Dedifferentiated amniotic fluid mesenchymal stem cell (primary cell): ENCODE measurements at regions not wholly inside any gene's neighbourhood (a gene's known extent, or its start where the extent isn't known, plus 50 kb on each side); places are given as distances from the start of the nearest gene placed in this dataset.
"Not testable (repeated sequence)": the region's sequence is repeated elsewhere in the genome, so short reads cannot be mapped to it uniquely, and the experiment has no call there.

ENCODE experiments used
- DNase-seq: peaks from one replicate; pipeline ENCODE4 v3.0.0-alpha.2; 2016; ENCODE audit errors: extremely low spot score

DNA sequence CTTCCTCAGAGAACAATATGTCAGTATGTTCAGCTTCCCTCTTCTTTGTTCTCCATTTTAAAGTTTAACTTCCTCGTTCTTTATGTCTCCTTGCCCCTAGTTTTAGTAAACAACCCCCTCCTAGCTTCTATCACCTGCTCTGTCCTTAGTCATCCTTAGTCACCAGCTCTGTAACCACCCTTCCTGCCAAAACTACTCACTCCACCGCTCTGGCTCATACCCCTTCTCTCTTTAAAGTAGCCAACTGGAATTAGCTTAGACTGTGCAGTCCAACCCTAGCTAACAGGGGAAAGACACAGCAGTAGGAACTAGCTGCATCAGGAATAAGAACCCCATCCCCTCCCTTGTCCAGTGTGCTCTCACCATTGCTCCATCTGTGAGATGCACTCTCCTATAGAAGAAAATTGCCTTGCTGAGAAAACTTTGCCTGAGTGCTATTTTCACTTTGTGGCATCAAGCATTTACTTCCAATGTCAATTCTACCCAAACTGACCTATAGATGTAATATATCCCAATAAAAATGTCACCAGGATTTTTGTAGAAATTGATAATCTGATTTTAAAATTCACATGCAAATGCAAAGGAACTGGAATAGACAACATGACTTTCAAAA lies 603.2 kb downstream of the C12orf50 start:
- DNase-seq: no peak

DNA sequence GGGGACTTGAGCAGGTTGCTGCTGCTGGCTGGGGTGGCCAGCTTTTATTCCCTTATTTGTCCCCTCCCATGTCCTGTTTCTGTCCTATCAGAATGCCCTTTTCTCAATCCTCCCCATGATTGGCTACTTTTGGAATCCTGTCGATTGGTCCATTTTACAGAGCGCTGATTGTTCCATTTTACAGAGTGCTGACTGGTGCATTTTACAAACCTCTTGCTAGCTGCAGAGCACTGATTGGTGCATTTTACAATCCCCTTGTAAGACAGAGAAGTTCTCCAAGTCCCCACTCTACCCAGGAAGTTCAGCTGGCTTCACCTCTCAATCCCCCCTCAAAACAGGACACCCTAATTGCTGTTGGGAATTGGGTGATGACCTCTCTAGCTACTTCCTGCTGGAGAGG lies 608.0 kb downstream of the C12orf50 start:
- DNase-seq: not testable (repeated sequence)

DNA sequence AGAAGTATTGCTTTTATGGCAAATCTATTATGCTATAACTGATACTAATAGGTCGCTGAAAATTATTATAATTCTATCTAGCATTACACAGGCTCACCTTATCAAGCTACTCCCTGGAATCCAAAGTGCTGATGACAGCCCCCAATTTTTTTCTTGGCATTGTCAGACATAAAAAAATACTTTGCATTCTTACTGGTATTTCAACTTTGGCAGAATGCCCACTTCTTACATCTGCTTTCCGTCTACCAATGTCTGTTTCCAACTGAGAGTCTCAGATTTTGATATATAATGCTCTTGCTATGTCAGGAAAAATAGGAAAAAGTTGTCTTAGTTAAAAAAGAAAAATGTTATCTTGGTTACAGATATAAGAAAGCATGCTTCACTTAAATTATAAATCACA lies 615.4 kb downstream of the C12orf50 start:
- peak; percentile 51 for DNase-seq

GRCh38 chr12:87406926-87407325 lies 622.3 kb downstream of the C12orf50 start:
- no peak for DNase-seq

DNA sequence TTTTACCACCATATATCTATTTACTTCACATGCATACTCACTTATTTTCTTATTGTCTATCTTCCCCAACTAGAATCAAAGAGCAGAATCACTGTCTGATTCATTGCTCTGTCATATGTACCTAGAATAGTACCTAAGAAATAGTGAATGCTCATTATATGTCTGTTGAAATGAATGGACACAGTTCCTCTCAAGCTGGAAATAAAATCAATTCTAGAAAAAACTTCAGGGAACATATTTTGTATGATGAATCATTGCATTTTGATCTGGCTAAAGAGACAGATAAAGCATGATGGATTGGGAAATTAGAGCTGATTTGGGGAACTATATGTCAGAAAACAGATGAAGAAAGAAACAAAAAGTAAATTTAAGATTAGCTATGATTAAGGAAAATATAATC lies 623.3 kb downstream of the C12orf50 start:
- no peak for DNase-seq

DNA sequence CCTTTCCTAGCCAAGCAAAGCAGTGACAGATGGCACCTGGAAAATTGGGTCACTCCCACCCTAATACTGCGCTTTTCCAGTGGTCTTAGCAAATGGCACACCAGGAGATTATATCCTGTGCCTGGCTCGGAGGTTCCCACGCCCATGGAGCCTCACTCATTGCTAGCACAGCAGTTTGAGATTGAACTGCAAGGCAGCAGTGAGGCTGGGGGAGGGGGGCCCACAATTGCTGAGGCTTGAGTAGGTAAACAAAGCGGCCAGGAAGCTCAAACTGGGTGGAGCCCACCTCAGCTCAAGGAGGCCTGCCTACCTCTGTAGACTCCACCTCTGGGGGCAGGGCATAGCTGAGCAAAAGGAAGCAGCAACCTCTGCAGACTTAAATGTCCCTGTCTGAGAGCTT lies 635.0 kb downstream of the C12orf50 start:
- DNase-seq: not testable (repeated sequence)

DNA sequence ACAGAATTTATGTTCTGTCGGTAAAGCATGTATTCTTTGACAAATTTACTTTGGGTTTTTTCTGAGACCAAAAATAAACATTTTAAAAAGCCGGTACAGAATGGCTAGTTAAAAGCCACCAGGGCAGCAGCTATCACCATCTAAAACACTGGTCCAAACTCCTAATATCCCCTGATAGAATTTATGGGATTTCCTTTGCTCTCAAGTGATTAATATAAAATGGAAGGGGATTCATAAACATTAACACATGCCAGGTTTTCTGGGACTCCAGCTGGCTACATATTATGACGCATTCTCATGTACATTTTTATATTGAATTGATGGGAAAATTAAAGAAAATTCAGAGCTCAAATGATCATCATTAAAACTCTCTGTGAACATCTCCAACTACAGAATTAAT lies 640.8 kb downstream of the C12orf50 start:
- no peak for DNase-seq

DNA sequence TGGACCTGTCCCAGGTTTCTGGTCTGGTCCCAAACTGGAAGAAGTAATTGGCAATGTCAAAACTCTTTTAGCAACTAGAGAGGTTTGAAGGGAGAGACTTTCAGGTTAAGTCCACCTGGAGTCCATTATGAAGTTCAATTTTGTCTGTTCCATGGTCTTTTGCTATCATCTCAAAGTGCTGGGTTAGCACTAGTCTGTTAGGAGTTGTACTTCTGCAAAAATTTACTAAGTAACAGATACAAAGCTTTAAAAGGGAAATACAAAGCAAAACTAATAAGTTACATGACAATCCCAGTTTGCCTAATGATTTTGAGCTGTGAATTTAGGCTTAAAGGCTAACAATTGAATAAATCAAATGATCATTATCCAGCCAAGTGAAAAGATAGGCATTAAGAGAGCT lies 643.9 kb downstream of the C12orf50 start:
- no peak for DNase-seq

GRCh38 chr12:87384226-87384625 lies 645.0 kb downstream of the C12orf50 start:
- DNase-seq: no peak

GRCh38 chr12:87383680-87384079 lies 645.5 kb downstream of the C12orf50 start:
- DNase-seq: no peak

DNA sequence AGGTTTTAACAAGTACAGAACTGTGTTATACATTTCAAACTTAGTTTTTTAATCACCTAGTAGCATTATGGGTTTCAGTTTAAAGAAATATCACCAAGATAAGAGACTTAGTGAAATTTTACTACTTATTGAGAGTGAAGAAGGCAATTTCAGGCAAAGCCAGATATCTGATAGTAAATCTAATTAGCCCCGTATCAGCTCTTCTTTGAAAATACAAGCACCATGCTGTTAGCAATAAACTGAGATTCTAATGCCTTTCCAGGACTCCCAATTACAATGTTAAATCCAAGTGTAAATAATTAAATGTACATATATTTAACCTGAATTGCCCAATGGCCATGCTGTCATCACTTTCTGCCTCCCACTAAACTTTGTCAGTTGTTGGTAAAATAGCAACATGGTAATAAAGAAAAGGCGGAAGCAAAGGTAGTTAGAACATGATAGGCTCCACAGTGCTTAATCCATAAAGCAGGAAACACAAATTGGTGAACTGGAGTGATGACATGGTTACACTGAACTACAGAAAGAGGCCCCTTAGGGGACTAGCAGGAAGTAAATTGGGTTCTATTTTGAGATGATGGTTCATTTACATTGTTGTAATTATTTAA lies 646.1 kb downstream of the C12orf50 start:
- DNase-seq: no peak

GRCh38 chr12:87382436-87382835 lies 646.8 kb downstream of the C12orf50 start:
- DNase-seq: no peak

DNA sequence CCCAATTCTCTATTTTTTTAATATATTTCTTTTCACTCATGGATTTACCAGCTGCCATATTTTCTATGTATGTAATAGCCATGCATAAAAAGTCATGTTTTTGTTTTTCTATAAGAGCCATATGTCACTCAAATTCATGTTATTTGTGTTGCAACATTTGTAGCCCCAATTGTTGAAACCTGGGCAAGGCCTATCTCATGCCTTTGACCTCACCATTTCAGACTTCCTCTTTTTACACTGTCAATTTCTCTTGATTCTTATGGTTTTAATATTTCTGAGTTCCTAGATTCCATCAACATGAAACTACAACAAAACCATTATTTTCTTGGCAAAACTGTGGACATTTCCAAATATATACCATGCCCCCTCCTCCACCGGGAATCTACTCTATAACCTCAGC lies 647.5 kb downstream of the C12orf50 start:
- no peak for DNase-seq

DNA sequence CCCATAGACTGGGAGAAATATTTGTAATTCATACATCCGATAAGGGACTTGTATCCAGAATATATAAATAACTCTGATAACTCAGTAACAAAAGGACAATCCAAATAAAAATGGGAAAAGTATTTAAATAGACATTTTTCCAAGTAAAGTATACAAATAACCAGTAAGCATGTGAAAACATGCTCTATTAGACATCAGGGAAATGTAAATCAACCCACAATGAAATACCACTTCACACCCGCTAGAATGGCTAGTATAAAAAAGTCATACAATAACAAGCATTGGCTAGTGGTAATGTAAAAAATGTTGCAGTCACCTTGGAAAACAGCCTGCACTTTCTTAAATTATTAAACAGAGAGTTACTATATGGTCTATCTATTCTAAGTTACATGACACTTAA lies 650.7 kb downstream of the C12orf50 start:
- no peak for DNase-seq

DNA sequence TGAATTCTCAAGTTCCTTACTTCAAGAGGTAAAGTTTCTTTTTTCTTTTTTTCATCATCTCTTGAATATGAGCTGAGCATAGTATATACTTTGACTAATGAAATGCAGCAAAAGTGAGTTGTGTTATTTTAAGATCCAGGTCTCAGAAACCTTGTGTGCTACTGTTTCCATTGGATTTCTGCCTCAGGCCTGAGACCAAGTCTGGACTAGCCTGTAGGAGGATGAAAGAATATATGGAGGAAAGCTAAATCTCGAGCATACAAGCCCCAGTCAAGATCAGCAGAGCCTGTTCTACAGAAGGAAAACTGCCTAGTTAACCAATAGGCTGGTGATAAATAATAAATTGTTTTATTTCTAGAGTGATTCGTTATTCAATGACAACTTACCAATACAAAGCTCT lies 652.5 kb downstream of the C12orf50 start:
- DNase-seq: no peak

DNA sequence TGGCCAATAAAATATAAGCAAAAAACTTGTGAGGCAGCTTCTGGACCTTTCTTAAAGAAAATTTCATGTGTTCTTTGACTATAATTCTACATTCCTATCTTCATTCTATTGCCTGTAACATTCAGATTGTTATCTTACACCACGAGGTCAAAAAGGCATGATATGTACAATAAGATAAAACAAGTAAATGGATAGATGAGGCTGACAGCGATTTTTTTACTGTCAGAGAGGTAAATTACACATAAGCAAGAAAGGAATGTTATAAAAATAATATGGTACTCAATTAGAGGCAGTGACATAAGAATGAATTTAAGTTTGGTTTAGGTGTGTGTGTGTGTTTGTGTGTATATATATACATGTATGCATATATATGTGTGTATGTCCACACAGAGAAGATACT lies 660.0 kb downstream of the C12orf50 start:
- no peak for DNase-seq

DNA sequence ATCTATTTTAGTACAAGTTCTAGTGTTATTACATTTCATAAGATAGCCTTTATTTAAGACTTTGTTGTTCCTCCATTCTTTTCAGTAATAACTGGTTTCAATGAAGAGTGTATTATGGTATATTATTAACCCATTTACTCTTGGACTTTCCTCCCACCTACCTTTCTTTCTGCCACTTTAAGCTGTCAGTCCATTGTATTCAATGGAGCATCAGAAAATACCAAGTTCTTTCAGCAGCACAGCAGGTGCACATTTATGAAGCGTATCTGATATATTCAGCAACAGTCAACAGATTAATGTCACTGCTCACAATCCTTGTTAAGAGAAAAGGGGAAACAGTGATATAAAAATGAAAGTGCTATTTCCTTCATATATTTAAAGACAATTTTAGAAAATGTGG lies 660.9 kb downstream of the C12orf50 start:
- no peak for DNase-seq

- DNase-seq: no peak
These were observed 663.8 kb downstream of the C12orf50 start for GRCh38 chr12:87365423-87365822.

- DNase-seq: no peak
These were observed 665.6 kb downstream of the C12orf50 start for GRCh38 chr12:87363497-87364084.

DNA sequence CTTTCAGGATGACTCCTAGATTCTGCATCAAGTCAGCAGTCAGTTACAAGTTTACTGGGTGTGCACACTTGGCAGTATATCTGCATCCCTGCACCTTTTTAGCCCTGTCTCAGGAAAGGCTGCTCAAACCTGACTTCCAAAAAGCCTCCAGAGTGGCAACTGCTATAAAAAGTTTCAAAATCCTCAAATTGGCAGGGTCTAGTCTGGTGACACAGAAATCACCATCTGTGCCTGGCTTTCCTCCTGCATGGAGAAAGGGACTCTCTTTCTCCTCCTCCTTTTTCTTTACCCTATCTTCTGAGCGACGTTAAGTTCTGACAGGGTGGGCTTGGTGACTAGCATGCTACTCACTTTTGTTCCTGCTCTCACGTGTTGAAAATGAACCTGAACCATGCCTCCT lies 679.5 kb downstream of the C12orf50 start:
- DNase-seq: no peak

- no peak for DNase-seq
These were observed 681.1 kb downstream of the C12orf50 start for GRCh38 chr12:87348071-87348470.

DNA sequence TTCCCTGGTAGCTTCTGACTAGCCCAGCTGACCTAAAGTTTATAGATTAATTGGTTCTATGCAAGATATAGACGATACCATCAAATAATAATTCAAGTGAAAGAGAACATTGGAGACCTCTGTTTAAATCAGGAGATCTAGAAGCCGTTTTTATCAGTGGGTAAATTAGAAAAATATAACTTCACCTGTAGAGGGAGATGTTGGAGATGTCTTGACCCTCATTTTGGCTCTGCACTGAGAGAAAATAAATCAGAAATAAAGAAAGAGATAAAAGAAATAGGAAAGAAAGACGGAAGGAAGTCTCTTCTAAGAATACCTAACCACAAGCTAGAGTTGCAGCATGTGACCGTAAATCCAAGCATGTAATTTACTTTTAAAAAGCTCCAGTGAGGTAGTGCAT lies 684.5 kb downstream of the C12orf50 start:
- DNase-seq: no peak

DNA sequence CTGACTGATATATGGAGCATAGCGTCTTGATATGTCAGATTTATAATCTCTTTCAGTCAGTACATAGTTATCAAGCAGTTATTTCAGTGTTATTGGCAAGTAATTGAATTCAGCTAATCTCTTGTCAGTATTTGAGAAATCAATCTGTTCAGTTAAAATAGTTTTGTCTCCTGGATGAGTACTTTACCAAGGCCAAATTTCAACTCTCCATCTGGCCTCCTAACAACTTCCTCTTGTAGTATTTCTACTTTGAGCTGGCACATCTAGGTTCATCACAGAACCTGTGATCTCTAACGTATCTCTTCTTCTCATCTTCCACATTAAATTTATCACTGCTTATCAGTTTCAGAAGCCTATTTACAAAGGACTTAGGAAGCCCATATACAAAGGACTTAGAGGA lies 690.5 kb downstream of the C12orf50 start:
- no peak for DNase-seq
